Thoracic aorta (tissue), 2 donors: ENCODE measurements at regions not wholly inside any gene's neighbourhood (a gene's known extent, or its start where the extent isn't known, plus 50 kb on each side); places are given as distances from the start of the nearest gene placed in this dataset.
"Not testable (repeated sequence)": the region's sequence is repeated elsewhere in the genome, so short reads cannot be mapped to it uniquely, and the experiment has no call there.

Source experiments
- ATAC-seq: fragments of 150-250 bp; one replicate; pipeline ENCODE4 v1.8.0; 2017; ENCODE audit warnings: low read depth; ENCODE audit not compliant: insufficient number of reproducible peaks, low FRiP score
- DNase-seq: peaks from one replicate; pipeline ENCODE4 v3.0.0-alpha.2; 2020; ENCODE audit warnings: low spot score
- H3K27ac ChIP-seq, 2 donors: fragments of 200-600 bp; sonication (generic); 1 replicate in 1 of 2; 2 replicates in 1 of 2; pipeline ENCODE4 v1.5.1; 2016; ENCODE audit warnings: mild to moderate bottlenecking in 2 of 2, moderate library complexity in 2 of 2
- H3K27me3 ChIP-seq: fragments of 200-600 bp; sonication (generic); replicated peaks from 2 replicates; pipeline ENCODE4 v1.6.0; 2016; ENCODE audit warnings: mild to moderate bottlenecking; ENCODE audit not compliant: insufficient read depth
- H3K36me3 ChIP-seq: fragments of 200-600 bp; sonication (generic); one replicate; pipeline ENCODE4 v1.5.1; 2016
- H3K4me1 ChIP-seq, 2 donors: fragments of 200-600 bp; sonication (generic); 1 replicate in 1 of 2; 2 replicates in 1 of 2; pipeline versions ENCODE4 v1.5.1 to v1.6.0; 2016; ENCODE audit warnings: low read depth in 2 of 2, mild to moderate bottlenecking in 1 of 2; ENCODE audit not compliant: control insufficient read depth in 1 of 2
- H3K4me3 ChIP-seq: fragments of 200-600 bp; sonication (generic); 2 replicates; pipeline ENCODE4 v1.5.1; 2016; ENCODE audit warnings: mild to moderate bottlenecking
- H3K9me3 ChIP-seq: fragments of 200-600 bp; sonication (generic); 2 replicates; pipeline ENCODE4 v1.5.1; 2016
- CTCF ChIP-seq: fragments of 200-600 bp; sonication (generic); IDR thresholded peaks from one replicate; pipeline ENCODE4 v1.5.1; 2019; ENCODE audit warnings: antibody characterized with exemption

- no peaks in the 10 kb centered on the region for H3K27me3 ChIP-seq
- no peak for TF ChIP-seq CTCF
- no peak for DNase-seq
- no peak overlapping the region for H3K4me3 ChIP-seq
- no peak overlapping the region for H3K27ac ChIP-seq
- no peaks in the 10 kb centered on the region for H3K36me3 ChIP-seq
- no peak for ATAC-seq
- H3K4me1 ChIP-seq = no peaks in the 10 kb centered on the region
- H3K9me3 ChIP-seq = no peaks in the 10 kb centered on the region
Observed at GRCh38 chr1:232163533-232163932, 466.4 kb downstream of the SIPA1L2 start.

GRCh38 chr1:232162001-232162400, 467.9 kb downstream of the SIPA1L2 start:
- H3K27me3 ChIP-seq = no peaks in the 10 kb centered on the region
- TF ChIP-seq CTCF = no peak
- no peak overlapping the region for H3K4me3 ChIP-seq
- no peak overlapping the region for H3K27ac ChIP-seq
- H3K4me1 ChIP-seq = no peaks in the 10 kb centered on the region
- no peak for DNase-seq
- no peaks in the 10 kb centered on the region for H3K36me3 ChIP-seq
- no peaks in the 10 kb centered on the region for H3K9me3 ChIP-seq
- no peak for ATAC-seq

- ATAC-seq, H3K36me3 ChIP-seq, H3K27me3 ChIP-seq, H3K9me3 ChIP-seq, H3K4me1 ChIP-seq, H3K4me3 ChIP-seq, DNase-seq, H3K27ac ChIP-seq: not testable (repeated sequence)
Observed at GRCh38 chr1:232158558-232158957, 471.4 kb downstream of the SIPA1L2 start.

- not testable (repeated sequence) for DNase-seq, H3K4me3 ChIP-seq, ATAC-seq, H3K27me3 ChIP-seq, H3K36me3 ChIP-seq, H3K9me3 ChIP-seq, H3K4me1 ChIP-seq, H3K27ac ChIP-seq
Observed at GRCh38 chr1:232156070-232156469, 473.9 kb downstream of the SIPA1L2 start.

GRCh38 chr1:232153652-232154051, 476.3 kb downstream of the SIPA1L2 start:
- Histone ChIP-seq H3K4me1 (no peaks in the 10 kb centered on the region), H3K9me3 (no peaks in the 10 kb centered on the region), H3K36me3 (no peaks in the 10 kb centered on the region), H3K4me3 (no peak overlapping the region), H3K27ac (no peak overlapping the region), H3K27me3 (no peaks in the 10 kb centered on the region)
- no peak for ATAC-seq
- TF ChIP-seq CTCF = no peak
- DNase-seq = no peak

GRCh38 chr1:232150770-232151548, 479.0 kb downstream of the SIPA1L2 start:
- TF ChIP-seq CTCF = no peak
- no peaks in the 10 kb centered on the region for H3K27me3 ChIP-seq
- H3K36me3 ChIP-seq = no peaks in the 10 kb centered on the region
- no peaks in the 10 kb centered on the region for H3K9me3 ChIP-seq
- no peak for DNase-seq
- no peak overlapping the region for H3K27ac ChIP-seq
- ATAC-seq = no peak
- no peaks in the 10 kb centered on the region for H3K4me1 ChIP-seq
- no peak overlapping the region for H3K4me3 ChIP-seq
